ENCODE measurements at regions not wholly inside any gene's neighbourhood (a gene's known extent, or its start where the extent isn't known, plus 50 kb on each side); places are given as distances from the start of the nearest gene placed in this dataset.
A peak's percentile ranks its signal among the peaks of the same experiment; 100 is the strongest.

- Histone ChIP-seq H3K27me3 (no peaks in the 10 kb centered on the region), H3K4me3 (no peak overlapping the region), H4K20me1 (ENCODE audit: insufficient read depth, poor library complexity, severe bottlenecking) (no peaks in the 10 kb centered on the region), H3K36me3 (replicated peaks; ENCODE audit: insufficient read depth, low read depth) (no peaks in the 10 kb centered on the region), H3K9me3 (ENCODE audit: low read depth) (no peaks in the 10 kb centered on the region), H3K27ac (no peak overlapping the region), H3K4me2 (no peak overlapping the region), H3K79me2 (no peaks in the 10 kb centered on the region), H3K9me2 (replicated peaks; ENCODE audit: insufficient read depth) (no peaks in the 10 kb centered on the region), H3K4me1 (ENCODE audit: insufficient read depth) (no peaks in the 10 kb centered on the region), H2AFZ (no peak overlapping the region)
- TF ChIP-seq CTCF (IDR thresholded peaks at IDR 0.05; ENCODE audit: poor library complexity) = no peak
- no peak for TF ChIP-seq EZH2phosphoT487 (IDR thresholded peaks at IDR 0.05; ENCODE audit: low read depth, severe bottlenecking, unreplicated experiment)
- TF ChIP-seq EZH2 (IDR thresholded peaks at IDR 0.05; ENCODE audit: borderline replicate concordance) = no peak
- DNase-seq (ENCODE audit: low spot score) = no peak
- 95% methylated on average over 6 of the region's 6 CpGs for WGBS (ENCODE audit: low lambda C conversion rate, missing lambda C conversion rate)
These were observed 73.5 kb upstream of the GALNT10 start for GRCh38 chr5:154117050-154117449.

GRCh38 chr5:154117930-154118329, 72.6 kb upstream of the GALNT10 start:
- no peak for DNase-seq (ENCODE audit: low spot score)
- Histone ChIP-seq H3K4me1 (ENCODE audit: insufficient read depth) (no peaks in the 10 kb centered on the region), H3K9me2 (replicated peaks; ENCODE audit: insufficient read depth) (no peaks in the 10 kb centered on the region), H3K27me3 (no peaks in the 10 kb centered on the region), H3K4me2 (no peak overlapping the region), H3K79me2 (no peaks in the 10 kb centered on the region), H3K9me3 (ENCODE audit: low read depth) (no peaks in the 10 kb centered on the region), H3K4me3 (no peak overlapping the region), H3K36me3 (replicated peaks; ENCODE audit: insufficient read depth, low read depth) (no peaks in the 10 kb centered on the region), H2AFZ (no peak overlapping the region), H4K20me1 (ENCODE audit: insufficient read depth, poor library complexity, severe bottlenecking) (no peaks in the 10 kb centered on the region), H3K27ac (no peak overlapping the region)
- TF ChIP-seq EZH2 (IDR thresholded peaks at IDR 0.05; ENCODE audit: borderline replicate concordance) (no peak), CTCF (IDR thresholded peaks at IDR 0.05; ENCODE audit: poor library complexity) (no peak), EZH2phosphoT487 (IDR thresholded peaks at IDR 0.05; ENCODE audit: low read depth, severe bottlenecking, unreplicated experiment) (no peak)
- WGBS (ENCODE audit: low lambda C conversion rate, missing lambda C conversion rate) = 92% methylated on average over 3 of the region's 3 CpGs

- no peak for DNase-seq (ENCODE audit: low spot score)
- H3K9me3 ChIP-seq (ENCODE audit: low read depth) = no peaks in the 10 kb centered on the region
- TF ChIP-seq EZH2phosphoT487 (IDR thresholded peaks at IDR 0.05; ENCODE audit: low read depth, severe bottlenecking, unreplicated experiment) (no peak), EZH2 (IDR thresholded peaks at IDR 0.05; ENCODE audit: borderline replicate concordance) (no peak), CTCF (IDR thresholded peaks at IDR 0.05; ENCODE audit: poor library complexity) (no peak)
- no peak overlapping the region for H3K27ac ChIP-seq
- no peak overlapping the region for H2AFZ ChIP-seq
- no peaks in the 10 kb centered on the region for H3K79me2 ChIP-seq
- H3K4me2 ChIP-seq = no peak overlapping the region
- 76% methylated on average over 2 of the region's 2 CpGs for WGBS (ENCODE audit: low lambda C conversion rate, missing lambda C conversion rate)
- H4K20me1 ChIP-seq (ENCODE audit: insufficient read depth, poor library complexity, severe bottlenecking) = no peaks in the 10 kb centered on the region
- no peaks in the 10 kb centered on the region for H3K4me1 ChIP-seq (ENCODE audit: insufficient read depth)
- H3K4me3 ChIP-seq = no peak overlapping the region
- no peaks in the 10 kb centered on the region for H3K9me2 ChIP-seq (replicated peaks; ENCODE audit: insufficient read depth)
- H3K27me3 ChIP-seq = no peaks in the 10 kb centered on the region
- no peaks in the 10 kb centered on the region for H3K36me3 ChIP-seq (replicated peaks; ENCODE audit: insufficient read depth, low read depth)
These were observed 72.1 kb upstream of the GALNT10 start for GRCh38 chr5:154118385-154118784.

- DNase-seq (ENCODE audit: low spot score) = peak; percentile 11
- WGBS (ENCODE audit: low lambda C conversion rate, missing lambda C conversion rate) = 66% methylated on average over 4 of the region's 4 CpGs
- H3K27me3 ChIP-seq = no peaks in the 10 kb centered on the region
- TF ChIP-seq EZH2phosphoT487 (IDR thresholded peaks at IDR 0.05; ENCODE audit: low read depth, severe bottlenecking, unreplicated experiment) (no peak), EZH2 (IDR thresholded peaks at IDR 0.05; ENCODE audit: borderline replicate concordance) (no peak), CTCF (IDR thresholded peaks at IDR 0.05; ENCODE audit: poor library complexity) (no peak)
- no peaks in the 10 kb centered on the region for H4K20me1 ChIP-seq (ENCODE audit: insufficient read depth, poor library complexity, severe bottlenecking)
- no peaks in the 10 kb centered on the region for H3K9me2 ChIP-seq (replicated peaks; ENCODE audit: insufficient read depth)
- no peaks in the 10 kb centered on the region for H3K4me1 ChIP-seq (ENCODE audit: insufficient read depth)
- H3K9me3 ChIP-seq (ENCODE audit: low read depth) = no peaks in the 10 kb centered on the region
- no peak overlapping the region for H2AFZ ChIP-seq
- no peaks in the 10 kb centered on the region for H3K79me2 ChIP-seq
- H3K27ac ChIP-seq = no peak overlapping the region
- H3K36me3 ChIP-seq (replicated peaks; ENCODE audit: insufficient read depth, low read depth) = no peaks in the 10 kb centered on the region
- no peak overlapping the region for H3K4me2 ChIP-seq
- H3K4me3 ChIP-seq = no peak overlapping the region
These were observed 71.6 kb upstream of the GALNT10 start for GRCh38 chr5:154118893-154119336.
